ENCODE measurements at regions not wholly inside any gene's neighbourhood (a gene's known extent, or its start where the extent isn't known, plus 50 kb on each side); places are given as distances from the start of the nearest gene placed in this dataset.

DNA sequence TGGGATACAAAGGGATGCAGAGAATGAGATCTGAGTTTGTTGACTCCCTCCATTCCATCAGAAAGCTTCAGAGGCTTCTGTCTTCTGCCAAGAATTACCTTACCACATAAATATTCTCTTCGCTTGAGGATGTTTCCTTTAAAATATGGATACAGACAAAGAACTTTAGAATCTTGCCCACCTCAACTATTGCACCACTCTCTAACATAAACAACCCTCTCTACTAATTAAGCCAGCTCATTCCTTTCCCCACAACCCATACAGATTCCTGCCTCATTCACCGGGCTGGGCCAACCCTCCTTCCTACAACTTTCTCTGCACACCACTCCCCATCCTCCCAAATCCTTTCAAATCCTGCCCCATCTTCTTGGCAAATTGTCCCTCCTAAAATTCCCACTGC lies 315.8 kb downstream of the RAB28 start (continued):
- TF ChIP-seq ZMYM4 (CRISPR knock-in tag; IDR thresholded peaks at IDR 0.05), result no peak
- TF ChIP-seq, protein P1, sequence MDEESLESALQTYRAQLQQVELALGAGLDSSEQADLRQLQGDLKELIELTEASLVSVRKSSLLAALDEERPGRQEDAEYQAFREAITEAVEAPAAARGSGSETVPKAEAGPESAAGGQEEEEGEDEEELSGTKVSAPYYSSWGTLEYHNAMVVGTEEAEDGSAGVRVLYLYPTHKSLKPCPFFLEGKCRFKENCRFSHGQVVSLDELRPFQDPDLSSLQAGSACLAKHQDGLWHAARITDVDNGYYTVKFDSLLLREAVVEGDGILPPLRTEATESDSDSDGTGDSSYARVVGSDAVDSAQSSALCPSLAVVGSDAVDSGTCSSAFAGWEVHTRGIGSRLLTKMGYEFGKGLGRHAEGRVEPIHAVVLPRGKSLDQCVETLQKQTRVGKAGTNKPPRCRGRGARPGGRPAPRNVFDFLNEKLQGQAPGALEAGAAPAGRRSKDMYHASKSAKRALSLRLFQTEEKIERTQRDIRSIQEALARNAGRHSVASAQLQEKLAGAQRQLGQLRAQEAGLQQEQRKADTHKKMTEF (CRISPR knock-in tag; IDR thresholded peaks at IDR 0.05), result no peak
- TF ChIP-seq ZIK1 (CRISPR knock-in tag; IDR thresholded peaks at IDR 0.05; ENCODE audit: borderline replicate concordance, low read depth), result no peak
- TF ChIP-seq KDM6A (CRISPR knock-in tag; IDR thresholded peaks at IDR 0.05; ENCODE audit: low read depth), result no peak
- no peak for TF ChIP-seq ZNF562 (CRISPR knock-in tag; IDR thresholded peaks at IDR 0.05; ENCODE audit: borderline replicate concordance)
- TF ChIP-seq ZNF547 (CRISPR knock-in tag; IDR thresholded peaks at IDR 0.05), result no peak

DNA sequence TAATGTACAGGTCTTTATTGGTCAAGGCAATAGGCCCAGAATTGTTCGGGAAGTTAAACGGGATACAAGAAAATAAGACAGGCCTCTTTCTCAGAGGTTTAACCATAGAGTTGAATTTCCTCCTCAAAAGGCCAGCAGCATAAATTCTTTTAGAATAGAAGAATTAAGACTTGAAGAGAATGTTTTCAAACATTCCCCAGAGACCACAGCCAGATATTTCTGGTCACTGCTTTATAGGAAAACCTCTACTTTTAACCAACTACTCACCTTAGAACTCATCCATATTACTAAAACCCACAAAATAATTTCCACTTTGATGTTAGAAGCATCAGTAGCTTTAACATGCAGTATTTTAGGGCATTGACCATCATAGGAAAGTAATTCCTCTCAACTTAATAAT lies 317.9 kb downstream of the RAB28 start:
- no peak for FAIRE-seq
- TF ChIP-seq, protein P2, sequence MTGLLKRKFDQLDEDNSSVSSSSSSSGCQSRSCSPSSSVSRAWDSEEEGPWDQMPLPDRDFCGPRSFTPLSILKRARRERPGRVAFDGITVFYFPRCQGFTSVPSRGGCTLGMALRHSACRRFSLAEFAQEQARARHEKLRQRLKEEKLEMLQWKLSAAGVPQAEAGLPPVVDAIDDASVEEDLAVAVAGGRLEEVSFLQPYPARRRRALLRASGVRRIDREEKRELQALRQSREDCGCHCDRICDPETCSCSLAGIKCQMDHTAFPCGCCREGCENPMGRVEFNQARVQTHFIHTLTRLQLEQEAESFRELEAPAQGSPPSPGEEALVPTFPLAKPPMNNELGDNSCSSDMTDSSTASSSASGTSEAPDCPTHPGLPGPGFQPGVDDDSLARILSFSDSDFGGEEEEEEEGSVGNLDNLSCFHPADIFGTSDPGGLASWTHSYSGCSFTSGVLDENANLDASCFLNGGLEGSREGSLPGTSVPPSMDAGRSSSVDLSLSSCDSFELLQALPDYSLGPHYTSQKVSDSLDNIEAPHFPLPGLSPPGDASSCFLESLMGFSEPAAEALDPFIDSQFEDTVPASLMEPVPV (CRISPR knock-in tag; IDR thresholded peaks at IDR 0.05), result no peak
- TF ChIP-seq MAFF (IDR thresholded peaks at IDR 0.05; ENCODE audit: low read depth, low read length) (no peak), POLR2AphosphoS2 (IDR thresholded peaks at IDR 0.05; ENCODE audit: low read depth, low read length) (no peak), ZNF282 (IDR thresholded peaks at IDR 0.05; ENCODE audit: partially characterized antibody) (no peak), SP4 (CRISPR knock-in tag; IDR thresholded peaks at IDR 0.05) (no peak), ARNTL (CRISPR knock-in tag; IDR thresholded peaks at IDR 0.05) (no peak), PHF20 (CRISPR knock-in tag; IDR thresholded peaks at IDR 0.05) (no peak), MTF2 (CRISPR knock-in tag; IDR thresholded peaks at IDR 0.05; ENCODE audit: borderline replicate concordance) (no peak), FOXO1 (CRISPR knock-in tag; IDR thresholded peaks at IDR 0.05) (no peak), ZNF30 (CRISPR knock-in tag; IDR thresholded peaks at IDR 0.05) (no peak), MLLT10 (CRISPR knock-in tag; IDR thresholded peaks at IDR 0.05) (no peak), TOE1 (CRISPR knock-in tag; IDR thresholded peaks at IDR 0.05) (no peak), ZNF879 (CRISPR knock-in tag; IDR thresholded peaks at IDR 0.05) (no peak), ZNF337 (CRISPR knock-in tag; IDR thresholded peaks at IDR 0.05; ENCODE audit: borderline replicate concordance, low read depth) (no peak), ATM (IDR thresholded peaks at IDR 0.05; ENCODE audit: borderline replicate concordance) (no peak), ZNF34 (CRISPR knock-in tag; IDR thresholded peaks at IDR 0.05; ENCODE audit: borderline replicate concordance) (no peak), MBNL3 (CRISPR knock-in tag; conservative IDR thresholded peaks at IDR 0.05) (no peak), RFX1 (IDR thresholded peaks at IDR 0.05) (no peak)
- TF ChIP-seq, protein P3, sequence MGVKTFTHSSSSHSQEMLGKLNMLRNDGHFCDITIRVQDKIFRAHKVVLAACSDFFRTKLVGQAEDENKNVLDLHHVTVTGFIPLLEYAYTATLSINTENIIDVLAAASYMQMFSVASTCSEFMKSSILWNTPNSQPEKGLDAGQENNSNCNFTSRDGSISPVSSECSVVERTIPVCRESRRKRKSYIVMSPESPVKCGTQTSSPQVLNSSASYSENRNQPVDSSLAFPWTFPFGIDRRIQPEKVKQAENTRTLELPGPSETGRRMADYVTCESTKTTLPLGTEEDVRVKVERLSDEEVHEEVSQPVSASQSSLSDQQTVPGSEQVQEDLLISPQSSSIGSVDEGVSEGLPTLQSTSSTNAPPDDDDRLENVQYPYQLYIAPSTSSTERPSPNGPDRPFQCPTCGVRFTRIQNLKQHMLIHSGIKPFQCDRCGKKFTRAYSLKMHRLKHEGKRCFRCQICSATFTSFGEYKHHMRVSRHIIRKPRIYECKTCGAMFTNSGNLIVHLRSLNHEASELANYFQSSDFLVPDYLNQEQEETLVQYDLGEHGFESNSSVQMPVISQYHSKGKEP (CRISPR knock-in tag; IDR thresholded peaks at IDR 0.05), result no peak

More for the DNA sequence above, 317.9 kb downstream of the RAB28 start:
- Histone ChIP-seq H3K27me3 (ENCODE audit: control insufficient read depth in 1 of 2, insufficient read depth in 2 of 2, low read length in 2 of 2) (no peaks in the 10 kb centered on the region), H3K4me2 (ENCODE audit: low read depth, low read length) (no peak overlapping the region), H3K36me3 (replicated peaks in 1 of 2; ENCODE audit: control insufficient read depth in 1 of 2, insufficient read depth in 2 of 2, low read length in 2 of 2) (no peaks in the 10 kb centered on the region), H3K4me3 (replicated peaks in 1 of 3; ENCODE audit: insufficient read depth in 1 of 3, low read depth in 2 of 3, low read length in 3 of 3) (no peak overlapping the region), H3K27ac (ENCODE audit: extremely low read length, insufficient read depth, low read length) (no peak overlapping the region), H3K9ac (ENCODE audit: insufficient read depth, low read depth, low read length) (no peak overlapping the region), H4K20me1 (ENCODE audit: insufficient read depth, low read length) (no peaks in the 10 kb centered on the region), H3K9me3 (ENCODE audit: low read length) (no peaks in the 10 kb centered on the region), H3K4me1 (ENCODE audit: insufficient read depth, low read length) (peaks cover 11% of the 10 kb centered on the region), H2AFZ (ENCODE audit: low read length) (no peak overlapping the region), H3K79me2 (ENCODE audit: insufficient read depth, low read length) (no peaks in the 10 kb centered on the region)
- WGBS (ENCODE audit: low lambda C conversion rate), result 88% methylated on average over 2 of the region's 2 CpGs
- ChIA-PET POLR2A (no interaction called here), CTCF (ENCODE audit: low intra/inter-chr PET ratio, low total read pairs) (no interaction called here)
- intact Hi-C loops (cut with micrococcal nuclease; ENCODE audit: unreplicated experiment), result no loop called here
- ATAC-seq (no peak), DNase-seq (ENCODE audit: low spot score) (no peak)
- no TSS peak for BruUV-seq (replicated peaks)
- in situ Hi-C loops (cut with HindIII; ENCODE audit: extremely low pct_ligation_motif_present, low pct_unique_long_range_greater_than_20kb), result no loop called here

Measured in HepG2 (cell line).